GM21515 (cell line): ENCODE measurements at regions not wholly inside any gene's neighbourhood (a gene's known extent, or its start where the extent isn't known, plus 50 kb on each side); places are given as distances from the start of the nearest gene placed in this dataset.

Experiments
- ATAC-seq: cut with Tn5 transposase; IDR thresholded peaks from one replicate; pipeline ENCODE4 v1.9.1; 2021; ENCODE audit not compliant: unreplicated experiment

GRCh38 chr5:20574576-20574975 is 586.6 kb upstream of the CDH18 start:
- no peak for ATAC-seq

DNA sequence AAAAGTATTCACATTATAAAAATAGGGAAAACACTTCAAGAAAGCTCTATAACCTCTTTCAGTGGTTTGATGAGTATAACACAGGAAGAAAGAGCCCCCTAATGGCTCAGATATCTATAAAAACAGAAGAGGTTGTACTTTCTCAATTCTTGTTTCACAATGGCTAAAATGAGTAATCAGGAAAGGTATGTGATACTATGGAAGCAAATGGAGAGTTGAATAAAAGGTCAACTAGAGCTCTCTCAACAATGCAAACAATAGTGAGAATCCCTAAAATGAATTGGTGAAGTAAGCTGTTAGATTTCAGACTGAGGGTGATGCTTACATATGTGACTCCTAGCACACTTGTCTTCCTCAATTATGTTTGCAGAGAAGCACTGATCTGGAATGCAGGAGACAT is 584.6 kb upstream of the CDH18 start:
- ATAC-seq: no peak

GRCh38 chr5:20570486-20570885 is 582.5 kb upstream of the CDH18 start:
- no peak for ATAC-seq

- ATAC-seq: no peak
Measured at GRCh38 chr5:20562544-20562943, 574.5 kb upstream of the CDH18 start.

DNA sequence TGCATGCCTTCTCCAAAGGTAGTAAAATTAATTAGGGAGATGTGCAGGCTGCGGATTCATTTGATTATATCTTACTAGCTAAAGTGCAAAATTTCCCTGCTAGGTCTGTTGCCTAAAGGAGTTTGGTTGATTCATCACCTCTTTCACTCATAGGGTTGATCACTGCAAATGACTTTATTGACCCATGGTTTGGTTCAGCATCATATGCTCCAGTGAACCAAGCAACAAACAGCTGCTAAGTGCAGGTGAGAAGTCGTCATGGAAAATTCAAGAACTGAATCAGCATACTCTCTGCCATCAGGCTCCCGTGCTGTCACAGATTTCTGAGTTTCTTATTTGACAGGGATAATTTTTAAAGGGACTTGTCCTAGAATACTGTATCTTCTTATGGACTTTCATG is 571.8 kb upstream of the CDH18 start:
- no peak for ATAC-seq

- ATAC-seq: no peak
Measured at GRCh38 chr5:20556115-20556763, 568.2 kb upstream of the CDH18 start.

- ATAC-seq: no peak
Measured at GRCh38 chr5:20555034-20555433, 567.0 kb upstream of the CDH18 start.

DNA sequence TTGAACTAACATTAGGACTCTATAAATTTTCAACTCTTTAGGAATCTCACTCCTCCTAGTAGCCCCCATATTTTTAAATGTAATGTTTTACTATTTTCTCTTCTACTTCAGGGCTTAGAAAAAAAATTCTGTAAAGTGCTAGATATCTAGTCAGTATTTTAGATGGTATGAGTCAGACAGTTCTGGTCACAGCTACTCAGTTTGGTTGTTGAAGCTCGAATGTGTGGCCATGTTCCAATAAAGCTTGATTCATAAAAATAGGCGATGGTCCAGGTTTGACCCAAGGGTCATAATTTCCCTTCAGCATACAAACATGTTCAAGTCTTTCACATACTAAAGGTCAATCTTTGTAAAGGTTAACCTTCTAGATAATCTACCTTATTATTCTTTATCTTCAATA is 566.0 kb upstream of the CDH18 start:
- ATAC-seq: no peak

- ATAC-seq: no peak
Measured at GRCh38 chr5:20537911-20538703, 550.1 kb upstream of the CDH18 start.

GRCh38 chr5:20536813-20537212 is 548.8 kb upstream of the CDH18 start:
- no peak for ATAC-seq

DNA sequence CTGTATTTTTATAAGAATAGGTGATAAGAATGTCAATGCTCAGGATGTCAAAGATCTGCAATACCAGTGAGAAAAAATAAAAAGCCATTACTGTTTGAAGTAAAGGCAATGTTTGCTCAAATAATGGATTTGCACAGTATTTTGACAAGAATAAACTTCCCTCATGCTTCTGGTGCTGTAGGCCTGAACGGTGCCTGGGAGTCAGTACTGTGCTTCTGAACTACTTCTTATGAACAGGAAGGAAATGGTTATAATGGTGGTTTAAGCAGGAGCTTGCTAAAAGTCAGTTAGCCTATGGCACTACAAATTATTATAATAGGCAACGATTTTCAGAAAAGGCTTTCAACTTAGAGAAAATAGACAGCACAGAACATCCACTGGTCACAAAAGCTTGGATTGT is 548.3 kb upstream of the CDH18 start:
- ATAC-seq: no peak

- ATAC-seq: no peak
Measured at GRCh38 chr5:20528471-20528870, 540.5 kb upstream of the CDH18 start.

GRCh38 chr5:20524991-20525529 is 537.1 kb upstream of the CDH18 start:
- no peak for ATAC-seq

DNA sequence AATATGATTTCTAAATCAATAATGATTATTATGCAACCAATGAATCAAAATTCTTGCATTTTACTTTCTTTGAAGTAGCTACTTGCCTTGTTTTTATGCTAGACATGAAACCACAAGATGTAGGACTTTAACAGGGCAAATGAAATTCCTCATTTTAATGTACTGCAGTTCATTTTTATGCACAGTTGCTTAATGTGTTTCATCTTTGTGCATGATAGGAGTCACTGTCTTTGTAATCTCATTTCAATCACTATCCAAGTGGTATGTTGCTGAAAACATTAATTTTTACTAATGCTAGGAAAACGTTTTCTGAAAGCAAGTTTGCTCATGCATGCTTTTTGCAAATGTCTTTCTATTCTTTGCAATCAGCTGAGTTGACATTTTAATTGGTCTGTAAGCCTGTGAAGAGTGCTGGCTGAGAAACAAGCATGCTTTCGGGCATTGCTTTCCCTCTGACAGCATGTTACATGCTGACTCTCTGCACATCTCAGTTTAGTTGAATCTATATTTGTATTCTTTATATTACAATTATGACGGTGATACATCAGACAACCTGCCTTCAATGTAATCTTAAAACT is 535.0 kb upstream of the CDH18 start:
- ATAC-seq: no peak

- ATAC-seq: no peak
Measured at GRCh38 chr5:20515606-20516005, 527.6 kb upstream of the CDH18 start.

DNA sequence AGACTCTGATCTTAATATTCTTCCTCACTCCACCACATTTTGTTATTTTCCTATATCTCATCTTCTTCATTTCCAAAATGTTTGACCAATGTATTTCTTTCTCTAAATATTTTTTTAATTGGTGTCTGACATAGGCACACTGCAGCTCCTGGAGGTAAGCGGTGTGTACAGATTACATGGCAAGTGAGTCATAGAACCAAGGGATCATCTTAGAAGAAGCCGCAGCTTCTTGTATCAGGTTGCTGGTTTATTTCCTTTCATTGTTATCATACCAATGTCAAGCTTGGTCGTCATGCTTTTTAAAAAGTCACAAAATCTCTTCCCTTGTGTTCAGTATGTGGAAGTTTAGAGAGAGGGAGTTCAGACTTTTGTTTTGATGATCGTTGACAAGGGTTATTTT is 526.1 kb upstream of the CDH18 start:
- no peak for ATAC-seq

GRCh38 chr5:20500546-20500945 is 512.5 kb upstream of the CDH18 start:
- no peak for ATAC-seq

- ATAC-seq: no peak
Measured at GRCh38 chr5:20498926-20499325, 510.9 kb upstream of the CDH18 start.

GRCh38 chr5:20498102-20498501 is 510.1 kb upstream of the CDH18 start:
- ATAC-seq: no peak

DNA sequence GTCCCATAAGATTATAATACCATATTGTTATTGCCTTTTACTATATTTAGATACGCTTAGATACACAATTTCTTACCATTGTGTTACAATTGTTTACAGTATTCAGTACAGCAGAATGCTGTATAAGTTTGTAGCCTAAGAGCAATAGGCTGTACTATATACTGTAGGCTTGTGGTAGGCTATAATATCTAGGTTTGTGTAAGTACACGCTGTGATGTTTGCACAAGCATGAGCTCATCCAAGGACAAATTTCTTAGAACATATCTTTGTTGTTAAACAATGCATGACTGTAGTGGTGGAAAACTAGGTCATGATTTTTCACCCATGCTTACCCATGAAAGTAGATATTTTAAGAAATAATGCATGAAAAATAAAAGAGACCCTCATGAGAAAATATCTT is 509.4 kb upstream of the CDH18 start:
- ATAC-seq: no peak

DNA sequence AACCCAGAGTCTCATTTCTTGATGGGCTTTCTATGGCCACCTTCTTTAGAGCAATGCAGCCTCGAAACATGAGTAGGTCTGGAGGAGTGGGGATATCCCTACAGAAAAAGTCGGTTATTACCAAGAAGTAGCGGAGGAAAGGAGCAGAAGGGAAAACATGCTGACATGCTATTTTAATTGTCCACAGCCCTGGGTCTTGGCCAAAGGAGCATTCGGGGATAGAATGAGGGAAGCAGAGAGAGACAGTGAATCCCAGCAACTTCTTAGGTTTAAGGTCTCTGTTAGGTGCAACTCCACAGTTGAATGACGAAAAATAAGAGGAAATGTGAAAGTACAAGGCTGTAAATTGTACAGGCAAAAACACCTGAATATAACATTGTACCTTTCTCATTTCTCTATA is 506.7 kb upstream of the CDH18 start:
- no peak for ATAC-seq

DNA sequence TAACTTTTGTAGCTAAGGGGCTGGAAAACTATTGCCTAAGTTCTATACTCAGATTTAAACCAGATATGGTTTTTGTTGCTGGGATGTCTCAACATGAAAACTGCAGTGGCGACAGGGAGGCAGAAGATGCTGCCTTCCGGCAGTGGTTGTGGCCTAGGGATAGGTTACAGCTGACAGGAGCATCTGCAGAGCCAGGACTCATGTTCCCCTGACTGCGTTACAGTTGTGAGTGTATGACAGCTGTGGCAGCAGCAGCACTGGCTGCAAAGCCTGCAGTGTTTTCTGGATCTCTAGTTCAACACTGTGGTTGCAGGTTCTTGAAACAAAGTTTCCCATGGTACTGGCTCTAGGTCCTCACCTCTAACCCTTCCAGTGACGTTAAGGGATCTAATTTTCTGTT is 498.8 kb upstream of the CDH18 start:
- ATAC-seq: no peak
